22Rv1 (cell line): ENCODE measurements at regions not wholly inside any gene's neighbourhood (a gene's known extent, or its start where the extent isn't known, plus 50 kb on each side); places are given as distances from the start of the nearest gene placed in this dataset.

Source experiments
- CTCF ChIP-seq: fragments of 450-650 bp; IDR thresholded peaks from 2 replicates; pipeline ENCODE4 v1.5.1; 2017; ENCODE audit warnings: mild to moderate bottlenecking
- ZFX ChIP-seq: fragments of 450-650 bp; IDR thresholded peaks from 2 replicates; pipeline ENCODE4 v1.6.1; 2017; ENCODE audit warnings: antibody characterized with exemption, borderline replicate concordance

GRCh38 chr18:55138401-55138800, 179.1 kb upstream of the CCDC68 start:
- TF ChIP-seq CTCF (no peak), ZFX (no peak)
